Dermis blood vessel endothelial cell (primary cell): ENCODE measurements at regions not wholly inside any gene's neighbourhood (a gene's known extent, or its start where the extent isn't known, plus 50 kb on each side); places are given as distances from the start of the nearest gene placed in this dataset.

Source experiments
- DNase-seq: peaks from one replicate; pipeline ENCODE4 v3.0.0; 2010

DNA sequence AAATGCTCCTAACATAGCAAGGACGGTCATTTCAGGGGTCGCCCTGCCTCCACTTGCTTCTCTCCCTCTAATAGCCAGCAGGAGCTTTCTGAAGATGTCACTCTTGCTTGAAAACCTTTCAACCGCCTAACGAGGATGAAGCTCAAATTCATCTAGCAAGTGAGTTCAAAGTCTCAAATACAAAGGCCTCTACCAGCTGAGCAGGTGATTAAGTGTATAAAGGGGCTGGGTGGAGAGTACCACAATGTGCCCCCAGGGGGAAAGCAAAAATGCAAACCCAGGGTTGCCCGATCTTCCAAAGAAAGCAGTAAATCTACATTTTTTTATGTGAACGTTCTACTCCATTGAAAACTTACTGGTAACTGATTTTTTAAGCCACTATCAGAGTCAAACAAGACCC lies 50.4 kb upstream of the GRIP2 start:
- no peak for DNase-seq

DNA sequence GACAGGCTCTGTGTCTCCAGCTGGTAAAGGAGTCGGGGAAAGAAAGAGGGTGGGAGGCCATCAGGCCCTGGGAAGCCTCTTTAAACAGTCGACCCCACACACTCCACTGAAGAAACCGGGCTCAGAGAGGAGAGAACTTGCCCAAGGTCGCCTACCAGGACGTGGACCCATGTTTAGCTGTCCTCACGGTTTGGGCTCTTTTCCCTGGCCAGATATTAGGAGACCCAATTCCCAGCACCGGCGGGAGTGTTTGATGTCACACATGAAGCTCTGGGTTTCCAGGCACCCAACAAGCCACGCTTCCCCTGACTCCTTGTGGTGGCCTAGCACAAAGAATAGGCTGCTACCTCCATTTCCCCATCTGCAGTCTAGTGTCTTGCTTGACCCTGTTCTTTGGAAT lies 52.2 kb upstream of the GRIP2 start:
- DNase-seq = no peak

DNA sequence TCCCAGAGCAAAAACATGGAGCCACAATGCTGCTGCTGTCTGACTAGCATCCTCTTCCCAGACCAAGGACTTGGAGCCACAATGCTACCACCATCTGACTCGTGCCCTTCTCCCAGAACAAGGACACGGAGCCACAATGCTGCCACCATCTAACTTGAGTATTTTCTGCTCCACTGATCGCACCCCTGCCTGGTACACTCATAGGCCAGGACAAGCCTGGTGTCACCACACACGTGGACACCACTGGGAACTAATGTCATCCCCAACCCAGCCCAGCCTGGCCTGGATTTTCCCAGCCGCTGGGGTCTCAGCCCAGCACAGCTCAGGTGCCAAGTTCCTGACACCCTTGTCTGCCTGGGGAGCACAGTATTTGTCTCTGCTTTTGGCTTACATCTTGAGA lies 52.7 kb upstream of the GRIP2 start:
- no peak for DNase-seq

DNA sequence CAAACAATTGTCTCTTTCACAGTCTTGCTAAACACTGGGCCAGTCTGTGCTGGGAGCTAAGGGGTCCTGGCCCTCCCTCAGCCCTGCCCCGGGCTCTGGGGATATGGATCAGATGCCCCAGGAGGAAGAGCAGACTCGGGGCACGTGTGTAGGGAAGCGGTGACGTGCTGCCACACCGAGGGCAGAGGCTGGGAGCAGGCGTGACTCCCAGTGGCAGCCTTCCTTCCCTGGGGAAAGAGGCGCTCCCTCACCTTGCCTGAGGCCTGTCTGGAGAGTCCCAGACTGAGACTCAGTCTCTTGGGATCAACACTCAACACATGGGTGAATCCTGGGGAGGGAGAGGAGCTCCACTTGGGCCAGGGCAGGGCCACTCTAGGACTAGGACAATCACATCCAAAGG lies 54.1 kb upstream of the GRIP2 start:
- DNase-seq = no peak

DNA sequence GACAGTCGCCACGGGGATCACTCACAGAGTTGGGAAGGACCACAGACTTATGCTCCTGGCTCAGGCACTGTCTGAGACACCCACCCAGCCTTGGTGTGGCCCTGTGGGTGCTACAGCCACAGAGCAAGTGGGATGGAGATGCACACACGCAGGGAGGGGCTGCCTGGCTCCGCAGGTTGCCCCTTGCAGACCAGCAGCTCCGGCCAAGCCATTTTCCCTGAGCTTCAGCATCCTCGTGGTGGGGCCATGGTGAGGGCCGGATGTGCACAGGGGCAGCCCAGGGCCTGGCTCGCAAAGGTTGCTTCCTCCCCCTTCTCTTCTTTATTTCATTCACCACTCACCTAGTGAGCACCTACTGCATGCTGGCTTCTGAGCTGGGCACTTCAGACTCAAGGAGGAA lies 55.4 kb upstream of the GRIP2 start:
- no peak for DNase-seq

DNA sequence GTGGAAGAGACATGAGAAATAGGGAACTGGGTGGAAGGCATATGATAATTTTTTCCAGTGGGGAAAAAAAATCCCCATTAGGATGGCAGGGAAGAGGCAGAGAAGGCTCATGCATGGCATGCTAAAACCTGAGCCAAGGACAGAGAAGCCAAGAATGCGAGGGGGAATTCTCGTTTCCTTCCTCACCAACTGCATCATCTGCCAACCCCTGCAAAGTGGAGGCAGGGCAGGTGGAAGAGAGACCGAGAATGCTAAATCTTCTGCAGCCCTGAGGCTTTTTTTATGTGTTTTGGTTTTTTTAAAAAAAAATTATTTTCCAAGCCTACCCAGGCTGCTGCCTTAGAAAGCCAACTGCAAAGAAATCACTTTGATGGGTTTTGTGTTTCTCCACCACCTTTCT lies 54.3 kb upstream of the CCDC174 start:
- no peak for DNase-seq

DNA sequence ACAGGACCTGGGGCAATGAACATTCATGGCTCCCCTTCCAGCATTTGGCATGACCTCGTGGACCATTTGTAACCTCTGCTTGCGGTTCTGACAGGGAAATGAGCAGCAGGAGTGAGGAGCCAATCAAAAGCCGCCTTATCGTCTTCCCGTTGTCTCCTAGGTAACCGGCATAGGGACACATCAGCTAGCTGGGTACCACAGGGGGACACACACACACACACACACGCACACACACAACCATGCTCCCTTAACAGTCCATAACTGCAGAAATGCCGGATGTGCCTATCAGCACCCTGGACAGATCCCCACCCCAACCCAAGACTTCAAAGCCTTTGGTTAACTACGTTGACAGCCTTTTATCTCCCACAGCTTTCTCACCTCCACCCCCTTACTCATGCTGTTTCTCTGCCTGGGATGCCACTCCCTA lies 53.4 kb upstream of the CCDC174 start:
- DNase-seq = peak; percentile 68

DNA sequence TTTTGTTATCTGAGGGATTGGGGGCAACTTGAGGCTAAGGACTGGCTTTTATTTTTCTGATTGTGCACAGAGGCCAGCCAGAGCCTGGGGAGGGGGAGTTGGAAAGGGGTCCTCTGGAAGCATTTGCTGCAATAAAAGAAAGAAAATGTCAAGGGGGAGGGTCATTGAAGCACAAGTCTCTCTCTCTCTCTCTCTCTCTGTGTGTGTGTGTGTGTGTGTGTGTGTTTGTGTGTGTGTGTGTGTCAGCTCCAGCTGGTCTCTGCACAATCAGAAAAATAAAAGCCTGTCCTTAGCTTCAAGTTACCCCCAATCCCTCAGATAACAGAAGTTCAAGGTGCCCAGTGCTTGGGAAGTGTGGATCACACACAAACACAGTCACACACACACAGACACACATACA lies 52.1 kb upstream of the CCDC174 start:
- DNase-seq = no peak

DNA sequence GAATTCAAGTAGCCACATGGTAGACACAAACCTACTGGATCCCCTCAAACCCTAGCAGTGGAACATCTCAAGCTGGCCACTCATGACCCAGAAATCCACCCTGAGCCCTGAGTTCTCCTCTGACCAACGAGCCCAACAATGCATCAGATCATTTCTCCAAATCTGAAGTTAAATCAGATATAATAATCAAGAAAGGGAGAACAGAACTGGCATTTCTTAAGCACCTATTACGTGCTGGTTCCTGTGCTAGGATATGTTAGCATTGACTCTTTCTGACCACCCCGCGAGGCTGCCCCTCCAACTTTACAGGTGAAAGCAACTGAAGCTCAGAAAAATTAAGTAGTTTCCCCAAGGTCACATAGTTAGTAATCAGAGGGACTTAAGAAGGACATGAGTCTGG lies 51.5 kb upstream of the CCDC174 start:
- DNase-seq = no peak

DNA sequence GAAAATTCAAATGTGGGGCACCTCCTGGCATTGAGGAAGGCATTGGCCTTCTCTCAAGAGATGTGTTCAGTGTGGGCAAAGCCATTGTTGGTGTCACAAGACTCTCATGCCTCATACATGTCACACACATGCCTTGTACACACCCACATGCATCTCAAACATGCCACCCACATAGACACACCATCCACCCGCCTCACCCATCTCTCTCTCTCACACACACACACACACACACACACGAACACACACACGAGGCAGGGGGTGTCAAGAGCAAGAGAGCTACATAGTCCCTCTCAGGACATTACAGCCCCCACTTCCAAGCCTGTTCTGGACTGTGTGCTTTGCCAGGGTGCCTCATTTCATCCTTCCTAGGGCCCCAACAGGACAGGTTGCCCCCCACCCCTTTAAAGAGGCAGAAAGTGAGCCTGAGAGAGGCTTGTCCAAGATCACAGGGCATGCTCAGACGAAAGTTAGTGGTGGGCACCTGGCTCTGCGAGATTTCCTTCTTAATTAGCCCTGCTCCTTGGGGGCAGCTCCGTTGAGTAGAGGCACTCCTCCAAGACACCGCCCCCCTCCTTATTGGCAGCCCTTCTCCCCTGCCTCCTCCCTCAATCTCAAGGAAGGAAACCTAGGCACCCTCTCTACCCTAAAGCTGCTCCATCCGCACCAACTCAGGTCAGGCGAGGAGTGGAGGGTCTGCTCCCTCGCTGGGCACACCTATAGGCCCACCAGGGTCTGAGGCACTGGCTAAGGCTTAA lies 50.5 kb upstream of the CCDC174 start:
- no peak for DNase-seq

DNA sequence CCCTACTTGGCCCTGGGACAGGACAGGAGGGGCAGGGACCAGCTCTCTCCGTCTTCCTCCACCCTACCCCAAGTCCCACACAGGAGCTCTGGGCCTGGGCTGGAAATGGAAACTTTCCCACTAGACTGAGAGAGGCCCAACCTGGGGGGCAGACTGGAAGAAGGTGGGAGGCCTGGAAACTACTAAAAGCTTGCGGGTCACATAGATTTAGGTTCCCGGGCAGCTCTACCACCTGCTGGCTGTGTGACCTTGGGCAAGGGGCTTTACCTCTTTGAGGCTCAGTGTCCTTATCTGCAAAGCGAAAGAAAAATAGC lies 49.9 kb upstream of the CCDC174 start:
- no peak for DNase-seq
